HG02943 (cell line): ENCODE measurements at regions not wholly inside any gene's neighbourhood (a gene's known extent, or its start where the extent isn't known, plus 50 kb on each side); places are given as distances from the start of the nearest gene placed in this dataset.

Experiments
- ATAC-seq: cut with Tn5 transposase; IDR thresholded peaks from one replicate; pipeline ENCODE4 v1.9.1; 2021; ENCODE audit warnings: mild to moderate bottlenecking, low read depth, moderate library complexity; ENCODE audit not compliant: unreplicated experiment

DNA sequence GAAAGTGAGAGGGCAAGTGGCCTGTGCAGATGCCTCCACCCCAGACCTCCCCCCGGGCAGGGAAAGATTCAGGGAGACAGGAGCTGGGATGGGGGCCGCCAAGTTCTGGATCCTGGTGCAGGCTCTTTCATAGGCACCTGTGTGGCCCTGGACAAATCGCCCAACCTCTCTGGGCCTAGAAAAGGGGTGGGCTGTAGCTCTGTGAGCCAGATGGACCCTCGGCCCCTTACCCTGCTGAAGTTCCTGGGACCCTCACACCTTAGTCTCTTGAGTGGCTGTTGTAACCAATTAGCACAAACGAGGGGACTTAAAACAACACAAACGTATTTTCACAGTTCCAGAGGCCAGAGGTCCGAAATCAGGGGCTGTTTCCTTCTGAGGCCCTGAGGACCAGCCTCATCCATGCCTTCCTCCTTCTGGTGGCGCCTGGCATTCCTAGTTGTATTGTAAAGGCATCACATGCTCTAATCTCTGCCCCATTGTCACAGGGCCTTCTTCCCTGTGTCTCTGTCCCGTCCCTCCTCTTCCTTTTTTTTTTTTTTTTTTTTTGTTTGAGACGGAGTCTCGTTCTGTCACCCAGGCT, 352.6 kb downstream of the SEC14L1 start:
- no peak for ATAC-seq

DNA sequence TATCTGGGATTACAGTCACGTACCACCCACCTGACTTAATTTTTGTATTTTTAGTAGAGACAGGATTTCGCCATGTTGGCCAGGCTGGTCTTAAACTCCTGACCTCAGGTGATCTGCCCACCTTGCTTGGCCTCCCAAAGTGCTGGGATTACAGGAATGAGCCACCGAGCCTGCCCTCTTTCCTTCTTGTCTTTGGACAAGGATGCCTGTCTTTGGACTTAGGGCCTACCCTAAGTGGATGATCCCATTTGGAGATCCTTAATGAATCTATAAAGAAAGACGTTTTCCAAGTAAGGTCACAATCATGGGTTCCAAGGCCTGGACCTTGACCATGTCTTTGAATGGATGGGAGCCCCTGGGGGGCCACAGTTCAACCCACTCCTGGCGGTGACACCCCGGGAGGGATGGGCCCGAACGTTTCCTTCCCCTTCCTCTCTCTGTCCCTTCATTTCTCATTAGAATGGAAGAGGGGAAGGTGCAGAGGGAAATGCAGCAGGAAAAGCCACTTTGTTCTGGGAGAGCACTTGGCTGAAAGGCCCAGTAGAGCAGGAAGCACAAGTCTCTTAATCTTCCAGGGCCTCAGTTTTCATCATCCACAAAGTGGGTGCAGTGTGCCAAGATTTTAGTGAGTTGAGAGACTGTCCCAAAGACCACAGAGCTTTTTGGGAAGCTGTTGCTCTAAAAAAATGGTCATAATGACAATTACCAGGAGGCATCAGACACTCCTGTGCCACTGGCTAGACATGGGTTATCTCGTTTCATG, 353.3 kb downstream of the SEC14L1 start:
- no peak for ATAC-seq

DNA sequence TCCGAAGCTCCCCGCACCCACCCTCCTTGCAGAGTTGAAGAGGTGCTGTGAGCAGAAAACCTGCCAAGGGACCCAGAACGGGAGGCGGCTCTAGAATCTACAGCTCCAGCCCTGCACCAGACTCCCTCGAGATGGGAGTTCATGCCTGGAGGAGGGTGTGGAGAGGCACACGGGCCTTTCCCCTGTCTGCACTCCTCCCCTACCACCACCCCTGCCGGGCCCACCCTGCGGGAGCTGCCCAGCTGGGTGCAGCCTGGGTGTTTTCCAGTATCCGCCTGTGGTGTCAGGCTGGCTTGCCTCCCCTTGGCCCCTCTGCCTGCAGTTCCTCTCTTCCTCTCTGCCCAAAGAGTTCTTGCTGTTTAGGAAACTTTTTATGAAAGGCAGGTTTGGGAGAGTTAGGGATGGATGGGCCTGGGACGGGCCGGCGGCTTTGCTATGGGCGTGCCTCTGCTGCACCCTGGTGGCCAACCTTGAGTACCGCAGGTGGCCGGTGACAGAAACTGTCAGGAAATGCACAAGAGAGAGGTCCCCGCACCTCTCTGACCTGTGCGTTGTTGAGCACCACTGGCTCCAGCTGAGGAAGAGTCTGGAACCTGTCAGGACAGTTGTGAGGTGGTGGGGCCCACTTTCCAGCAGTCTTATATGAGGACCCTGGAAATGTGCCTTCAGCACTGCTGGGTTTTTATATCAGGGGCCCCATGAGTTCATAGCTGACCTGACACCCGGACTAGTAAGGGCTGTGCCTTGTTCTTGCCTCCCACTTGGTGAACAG, 354.1 kb downstream of the SEC14L1 start:
- ATAC-seq: no peak

DNA sequence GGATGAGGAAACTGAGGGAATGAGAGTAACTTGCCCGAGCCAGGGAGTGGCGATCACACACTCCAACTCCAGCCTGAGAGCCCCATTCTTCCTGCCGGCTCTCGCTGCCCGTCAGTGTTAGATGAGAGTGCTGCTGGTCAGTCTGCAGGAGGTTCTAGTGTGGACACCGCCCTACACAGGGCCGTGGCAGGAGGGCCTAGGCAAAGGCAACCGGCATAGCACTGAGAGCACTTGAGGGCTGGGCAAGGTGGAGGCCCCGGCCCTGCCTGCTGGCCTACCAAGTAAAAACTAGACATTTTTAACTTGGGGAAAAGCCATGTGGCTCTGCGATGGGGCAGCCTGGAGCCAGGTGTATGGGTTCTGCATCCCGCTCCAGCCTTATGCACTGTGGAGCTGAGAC, 354.8 kb downstream of the SEC14L1 start:
- no peak for ATAC-seq

DNA sequence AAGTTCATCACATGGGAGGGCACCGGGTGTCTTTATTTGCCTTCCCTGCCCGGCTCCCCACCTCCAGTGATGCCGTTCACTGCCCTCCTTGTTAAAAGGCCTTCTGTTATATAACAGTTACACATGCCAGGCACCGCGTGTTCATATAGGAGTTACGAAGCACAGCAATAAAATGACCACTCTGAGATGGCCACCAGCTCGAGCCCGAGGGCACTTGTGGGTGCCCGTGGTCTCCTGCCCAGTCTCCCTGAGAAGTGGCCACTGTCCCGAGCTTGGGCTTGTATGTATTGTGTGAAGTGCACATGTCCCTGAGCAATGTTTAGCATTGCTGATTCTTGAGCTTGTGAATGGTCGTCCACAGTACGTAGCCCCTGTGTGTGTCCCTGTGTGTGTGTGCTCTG, 355.6 kb downstream of the SEC14L1 start:
- no peak for ATAC-seq

DNA sequence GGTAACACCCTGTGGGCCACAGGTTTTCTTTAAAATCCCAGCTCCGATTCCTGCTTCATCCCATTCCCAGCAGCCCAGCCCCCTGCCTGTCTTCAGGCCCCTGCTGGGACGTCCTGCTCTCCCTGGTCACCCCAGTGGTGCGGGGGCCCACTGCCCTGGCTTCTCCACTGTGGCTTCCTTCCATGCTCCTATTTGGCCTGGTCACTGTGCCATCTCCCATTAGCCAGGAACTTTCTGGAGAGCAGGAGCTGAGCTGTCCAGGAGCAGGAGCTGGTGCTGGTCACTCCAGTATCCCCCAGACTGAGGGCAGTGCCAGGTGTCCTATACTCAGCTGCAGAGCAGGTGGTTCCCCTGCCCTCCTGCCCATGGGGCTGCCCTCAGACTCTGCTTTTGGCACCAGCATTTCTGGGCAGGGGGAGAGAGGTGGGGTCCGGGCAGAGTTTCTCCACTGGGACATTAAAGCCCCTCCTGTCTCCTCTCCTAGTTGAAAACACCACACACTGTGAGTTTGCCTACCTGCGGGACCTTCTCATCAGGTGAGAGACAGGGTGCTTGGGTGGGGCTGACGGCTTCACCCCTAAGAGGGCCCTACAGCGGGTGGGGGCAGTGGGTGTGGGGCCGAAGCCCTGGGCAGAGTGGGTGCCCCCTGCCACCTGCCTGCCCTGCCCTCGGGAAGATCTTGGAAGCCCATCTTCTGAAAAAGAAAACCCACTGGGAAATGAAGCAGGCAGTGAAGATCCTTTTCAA, 356.2 kb downstream of the SEC14L1 start:
- ATAC-seq: no peak

DNA sequence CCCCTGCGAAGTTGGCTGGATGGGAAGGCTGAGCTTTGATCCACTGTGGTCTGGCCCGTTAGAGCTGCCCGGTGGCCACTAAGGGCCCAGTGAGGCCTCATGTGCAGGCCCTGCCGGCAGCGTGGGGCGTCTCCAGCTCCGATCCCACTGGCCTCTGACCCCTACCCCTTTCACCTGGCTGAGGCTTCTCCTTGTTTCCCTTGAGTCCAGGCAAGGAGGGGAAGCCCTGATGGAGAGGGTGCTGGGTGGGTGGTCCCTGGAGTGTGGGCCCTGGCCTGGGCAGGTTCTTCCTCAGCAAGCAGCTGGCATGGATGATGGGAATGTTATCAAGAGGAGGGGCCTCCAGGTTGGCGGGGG, 356.8 kb downstream of the SEC14L1 start:
- no peak for ATAC-seq

DNA sequence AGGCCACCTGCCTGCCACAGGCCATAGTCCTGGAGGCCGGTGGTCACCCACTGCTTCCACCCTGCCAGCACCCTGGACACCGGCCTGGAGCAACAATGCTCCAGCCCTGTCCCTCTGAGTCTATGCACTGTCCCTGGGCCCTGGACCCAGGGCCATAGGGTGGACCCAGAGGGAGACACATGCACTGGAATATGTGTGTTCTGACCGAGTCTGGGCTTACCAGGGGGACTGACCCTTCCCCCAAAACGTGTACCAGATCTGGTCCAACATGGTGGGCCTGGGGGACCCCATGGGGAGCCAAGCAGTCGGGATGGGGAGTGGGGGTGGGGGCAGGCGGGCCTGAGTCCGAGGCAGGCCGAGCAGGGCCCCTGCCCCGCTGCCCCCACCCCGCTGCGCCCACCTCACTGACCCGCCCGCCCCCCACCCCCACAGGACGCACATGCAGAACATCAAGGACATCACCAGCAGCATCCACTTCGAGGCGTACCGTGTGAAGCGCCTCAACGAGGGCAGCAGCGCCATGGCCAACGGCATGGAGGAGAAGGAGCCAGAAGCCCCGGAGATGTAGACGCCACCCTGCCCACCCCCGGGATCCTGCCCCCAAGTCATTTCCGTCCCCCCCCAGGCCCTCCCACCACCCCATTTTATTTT, 357.4 kb downstream of the SEC14L1 start:
- no peak for ATAC-seq

DNA sequence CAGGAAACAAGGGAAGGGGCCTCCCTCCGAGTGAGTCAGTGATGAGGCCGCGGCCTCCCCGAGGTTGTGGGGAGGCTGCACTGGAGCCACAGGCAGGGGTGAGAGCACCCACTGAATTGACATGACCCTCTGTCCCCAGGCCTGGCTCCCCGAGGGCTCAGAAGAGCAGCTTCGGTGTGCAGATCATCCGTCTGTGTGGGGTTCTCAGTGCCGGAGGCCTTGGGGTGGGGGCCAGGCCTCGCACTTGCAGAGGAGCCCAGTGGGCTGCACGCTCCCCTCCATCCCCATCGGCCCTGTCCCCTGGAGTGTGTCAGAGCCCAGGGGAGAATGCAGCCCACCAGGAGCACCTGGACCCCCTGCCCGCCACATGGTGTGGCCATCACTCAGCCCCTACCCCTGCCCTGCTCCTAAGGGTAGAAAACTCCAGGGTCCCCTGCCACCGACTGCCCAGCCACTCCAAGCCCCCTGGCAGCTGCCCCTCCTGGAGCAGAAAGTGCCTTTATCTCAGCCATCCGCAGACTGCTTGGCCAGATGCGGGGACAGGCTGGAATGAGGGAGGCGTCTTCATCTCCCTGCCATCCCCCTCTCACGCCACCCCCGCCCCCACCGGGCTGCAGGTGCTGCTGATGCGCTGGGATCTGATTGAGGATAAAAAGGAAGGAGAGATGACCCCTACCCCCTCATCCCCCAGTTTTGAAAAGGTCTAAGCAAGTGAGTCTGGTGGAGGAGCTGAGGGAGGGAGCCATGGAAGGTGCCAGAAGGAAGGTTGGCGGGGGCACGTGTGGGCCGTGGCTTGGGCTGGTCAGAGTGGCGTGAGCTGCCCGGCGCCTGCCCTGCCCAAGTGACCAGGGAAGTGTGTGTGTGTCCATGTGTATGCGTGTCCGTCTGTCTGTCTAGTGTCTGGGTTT, 358.3 kb downstream of the SEC14L1 start:
- ATAC-seq: no peak

DNA sequence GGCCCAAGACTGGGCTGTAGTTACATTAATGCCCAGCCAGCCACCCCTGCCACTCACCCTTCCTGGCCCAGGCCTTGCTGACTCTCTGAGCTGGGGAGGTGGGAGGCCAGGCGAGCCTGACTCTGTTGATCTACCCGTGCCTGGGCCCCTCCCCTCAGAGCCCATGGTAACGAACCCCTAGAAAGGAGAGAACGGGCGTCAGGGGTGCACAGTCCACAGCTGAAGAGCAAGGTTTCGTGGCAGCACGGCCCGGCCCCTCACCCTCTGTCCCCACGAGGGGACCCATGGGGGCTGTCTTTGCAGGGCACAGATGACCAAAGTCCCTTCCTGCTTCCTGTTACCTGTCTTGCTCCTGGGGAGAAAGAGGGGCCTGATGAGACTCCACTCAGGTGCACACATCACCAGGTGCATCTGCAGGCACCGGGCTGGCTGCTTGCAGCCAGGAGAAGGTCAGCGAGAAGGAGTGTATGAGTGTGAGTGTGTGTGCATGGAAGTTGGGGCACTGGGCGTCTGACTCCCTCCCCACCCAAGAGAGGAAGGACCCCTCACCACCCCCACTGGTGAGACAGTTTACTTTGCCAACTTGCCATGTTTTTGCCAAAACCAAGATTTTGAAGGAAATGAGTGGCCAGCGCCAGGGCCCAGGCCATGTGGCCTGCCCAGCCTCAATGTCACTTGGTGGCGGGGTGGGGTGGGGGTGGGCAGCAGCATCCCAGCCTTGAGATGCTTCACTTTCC, 359.1 kb downstream of the SEC14L1 start:
- ATAC-seq: no peak

DNA sequence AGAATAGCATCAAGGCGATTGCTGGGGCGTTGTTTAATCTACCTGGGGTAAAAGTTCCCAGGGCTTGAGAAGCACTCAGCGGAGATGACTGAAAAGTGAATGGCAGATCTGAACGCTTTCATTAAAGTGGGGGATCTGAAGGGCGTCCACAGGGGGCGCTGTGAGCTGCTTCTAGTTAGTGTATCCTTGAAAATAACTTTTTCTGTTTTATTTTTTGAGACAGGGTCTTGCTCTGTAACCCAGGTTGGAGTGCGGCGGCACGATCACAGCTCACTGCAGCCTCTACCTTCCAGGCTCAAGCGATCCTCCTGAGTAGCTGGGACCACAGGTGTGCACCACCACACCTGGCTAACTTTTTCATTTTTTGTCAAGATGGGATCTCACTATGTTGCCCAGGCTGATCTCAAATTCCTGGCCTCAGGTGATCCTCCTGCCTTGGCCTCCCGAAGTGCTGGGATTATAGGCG, 360.4 kb downstream of the SEC14L1 start:
- ATAC-seq: no peak

DNA sequence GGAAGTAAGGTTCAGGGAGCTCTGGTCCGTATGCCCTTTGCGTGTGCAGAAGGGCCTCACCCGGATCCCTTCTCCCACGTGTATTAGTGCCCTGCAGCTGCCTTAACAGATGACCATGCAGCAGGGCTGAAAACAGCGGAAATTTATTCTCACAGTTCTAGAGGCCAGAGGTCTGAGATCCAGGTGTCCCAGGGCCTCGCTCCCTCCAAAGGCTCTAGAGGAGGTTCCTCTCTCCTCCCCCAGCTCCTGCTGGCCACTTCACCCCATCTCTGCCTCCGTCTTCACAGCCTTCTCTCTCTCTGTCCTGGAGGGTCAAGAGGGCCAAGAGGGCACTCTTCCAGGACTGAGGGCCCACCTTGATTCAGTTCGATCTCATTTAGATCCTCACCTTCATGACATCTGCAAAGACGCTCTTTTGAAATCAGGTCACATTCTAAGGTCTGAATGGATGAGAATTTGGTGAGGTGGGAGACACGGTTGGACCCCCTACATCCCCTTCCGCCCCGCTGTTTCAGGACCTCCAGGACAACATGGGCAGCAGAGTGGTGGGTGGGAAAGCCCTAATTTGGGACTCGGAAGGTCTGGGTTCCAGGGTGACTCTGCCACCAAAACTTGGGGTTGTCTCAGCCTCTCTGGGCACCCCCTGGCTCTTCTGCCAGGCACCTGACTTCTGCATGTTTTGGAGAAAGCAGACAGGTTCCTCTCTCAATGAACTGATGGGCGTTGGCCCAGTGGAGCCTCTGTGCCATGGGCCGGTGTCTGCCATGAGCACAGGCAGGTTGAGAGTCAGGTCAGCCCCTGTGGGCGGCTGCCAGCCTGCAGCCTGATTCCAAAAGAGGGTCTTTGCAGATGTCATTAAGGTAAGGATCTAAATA, 361.2 kb downstream of the SEC14L1 start:
- no peak for ATAC-seq

DNA sequence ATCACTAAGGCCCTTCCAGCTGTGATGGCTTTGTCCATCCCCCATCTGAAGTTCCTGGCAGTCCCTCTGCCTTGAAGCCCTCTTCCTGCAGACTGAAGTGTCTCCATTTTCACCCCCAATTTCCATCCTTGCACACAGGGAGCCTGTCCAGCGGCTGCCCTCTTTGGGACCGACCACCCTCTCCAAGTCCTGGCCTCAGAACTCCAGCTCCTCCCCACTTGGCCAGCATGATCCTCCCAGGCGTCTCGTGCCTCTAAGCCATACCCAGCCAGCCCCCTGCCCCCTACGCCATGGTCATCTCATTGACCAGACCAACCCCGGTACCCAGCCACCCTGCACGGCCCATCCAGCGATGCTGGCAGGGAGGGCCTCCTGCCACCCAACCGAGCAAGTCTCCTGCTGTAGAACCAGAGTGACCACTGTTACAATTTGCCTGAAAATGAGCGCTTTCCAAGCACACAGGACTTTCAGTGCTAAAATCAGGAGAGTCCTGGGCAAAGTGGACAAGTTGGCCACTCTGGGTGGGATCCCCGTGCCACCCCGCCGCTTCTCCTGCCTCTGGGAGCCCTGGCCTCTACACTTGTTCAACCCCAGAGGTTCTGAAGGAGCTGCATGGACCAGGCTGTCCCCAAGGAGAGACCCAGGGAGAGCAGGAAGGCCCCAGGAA, 362.0 kb downstream of the SEC14L1 start:
- no peak for ATAC-seq

DNA sequence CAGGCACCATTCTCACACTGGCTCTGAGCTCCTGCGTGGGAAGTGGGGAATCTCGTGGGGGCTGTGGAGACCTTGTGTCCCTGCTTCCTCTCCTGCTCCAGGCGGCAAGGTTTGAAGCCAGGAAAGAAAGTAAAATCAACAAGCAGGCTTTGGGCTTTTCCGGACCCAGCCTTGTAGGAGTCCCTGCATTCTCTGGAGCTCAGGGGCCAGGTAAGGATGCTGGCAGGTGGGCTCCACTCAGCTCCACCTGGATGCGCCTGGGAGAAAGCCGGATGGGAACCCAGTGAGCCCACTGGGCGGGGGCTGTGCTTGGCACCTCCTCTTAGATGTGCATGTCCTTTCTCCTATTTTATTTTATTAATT, 362.5 kb downstream of the SEC14L1 start:
- ATAC-seq: no peak

DNA sequence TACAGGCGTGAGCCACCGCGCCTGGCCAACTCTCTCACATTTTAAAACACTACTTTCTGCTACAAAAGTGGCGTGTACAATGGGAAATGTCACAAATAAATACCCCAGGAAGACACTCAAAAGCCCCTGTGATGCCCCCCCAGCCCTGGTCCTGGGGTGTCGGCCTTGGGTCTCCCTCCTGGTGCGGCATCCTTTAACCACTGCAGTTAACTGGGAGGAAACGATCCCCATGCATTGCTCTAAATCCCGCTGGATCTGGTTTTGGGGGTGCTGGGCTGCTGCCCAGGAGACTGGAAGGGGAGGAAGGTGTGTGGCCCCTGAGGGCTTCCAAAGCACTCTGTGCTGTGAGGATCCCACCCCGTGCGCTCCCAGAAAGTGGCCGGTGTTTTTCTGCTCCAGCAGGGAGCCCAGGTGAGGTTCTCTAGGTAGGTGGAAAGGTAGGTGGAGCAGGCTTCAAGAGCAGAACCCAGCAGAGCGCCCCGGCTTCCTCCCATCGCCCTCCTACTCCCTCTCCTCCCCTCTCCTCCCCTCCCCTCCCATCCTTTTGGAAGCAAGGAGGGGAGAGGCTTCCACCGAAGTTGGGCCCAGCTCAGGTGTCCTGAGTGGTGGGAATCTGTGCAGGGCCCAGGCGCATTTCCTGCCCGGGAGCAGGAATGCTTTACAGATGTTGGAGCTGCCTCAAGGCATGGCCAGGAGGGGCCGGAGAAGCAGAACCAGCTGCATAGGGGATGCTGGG, 363.3 kb downstream of the SEC14L1 start:
- ATAC-seq: no peak

DNA sequence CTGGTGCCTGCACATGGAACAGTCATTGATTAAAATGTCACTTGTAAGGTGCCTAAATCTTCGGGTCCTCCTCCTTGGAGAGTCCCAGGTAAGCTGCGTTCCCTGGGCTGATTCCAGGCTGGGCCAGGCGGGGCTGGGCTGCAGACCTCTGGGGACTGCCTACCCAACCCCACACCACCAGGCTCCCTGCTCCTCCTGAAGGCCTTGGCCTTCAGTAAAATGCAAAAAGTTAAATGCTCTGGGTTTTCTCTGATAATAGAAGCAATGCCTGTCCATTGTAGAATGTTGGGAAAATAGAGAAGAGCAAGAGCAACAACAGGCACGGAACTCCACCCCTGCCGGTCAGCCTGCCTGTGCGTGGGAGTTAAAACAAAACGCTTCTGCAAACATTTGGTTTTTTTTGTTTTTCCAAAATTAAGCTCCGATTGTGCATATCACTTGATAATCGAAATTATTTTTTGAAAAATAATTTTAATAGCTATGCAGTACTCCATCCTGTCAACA, 363.9 kb downstream of the SEC14L1 start:
- ATAC-seq: no peak
